Body of pancreas (tissue), 4 donors: ENCODE measurements at regions not wholly inside any gene's neighbourhood (a gene's known extent, or its start where the extent isn't known, plus 50 kb on each side); places are given as distances from the start of the nearest gene placed in this dataset.

Source experiments
- ATAC-seq: fragments of 150-250 bp; one replicate; pipeline ENCODE4 v1.9.1; 2016
- DNase-seq, 4 donors: peaks; one replicate each; pipeline ENCODE4 v3.0.0-alpha.2; 2019
- H3K27ac ChIP-seq, 4 donors: fragments of 200-600 bp; sonication (generic); 1 replicate in 3 of 4; 2 replicates in 1 of 4; pipeline versions ENCODE4 v1.5.1 to v1.6.1; 2016 to 2019; ENCODE audit warnings: mild to moderate bottlenecking in 1 of 4, mixed read lengths in 1 of 4, moderate library complexity in 1 of 4
- H3K27me3 ChIP-seq, 2 donors: fragments of 200-600 bp; sonication (generic); one replicate each; pipeline ENCODE4 v1.6.0; 2016; ENCODE audit warnings: mild to moderate bottlenecking in 1 of 2
- H3K36me3 ChIP-seq, 2 donors: fragments of 200-600 bp; sonication (generic); replicated peaks in 1 of 2; 2 replicates each; pipeline ENCODE4 v1.5.1; 2016; ENCODE audit warnings: low read depth in 2 of 2; ENCODE audit not compliant: insufficient read depth in 1 of 2
- H3K4me1 ChIP-seq: fragments of 200-600 bp; sonication (generic); one replicate; pipeline ENCODE4 v1.6.0; 2016
- H3K4me3 ChIP-seq, 2 donors: fragments of 200-600 bp; sonication (generic); 1 replicate in 1 of 2; 2 replicates in 1 of 2; pipeline ENCODE4 v1.5.1; 2016 to 2019
- H3K9me3 ChIP-seq, 3 donors: fragments of 200-600 bp; sonication (generic); 1 replicate in 2 of 3; 2 replicates in 1 of 3; pipeline ENCODE4 v1.5.1; 2016
- POLR2A ChIP-seq, 3 donors: fragments of 450-650 bp; IDR thresholded peaks; one replicate each; pipeline ENCODE4 v1.6.1; 2016; ENCODE audit warnings: antibody characterized with exemption in 3 of 3, mild to moderate bottlenecking in 2 of 3
- WGBS, 2 donors: methylation state at CpG; one replicate each; pipeline ENCODE4 v1.1.5; 2017; 5-methylcytosine and 5-hydroxymethylcytosine counted together
- intact Hi-C: fragments of 100-400 bp; cut with DNase I; formaldehyde crosslinking; loops from one replicate; pipeline ENCODE4 v1.15.1; 2023
- TF ChIP-seq, protein P1 (sequence below), 7 experiments: fragments of 450-650 bp in 4 of 7; fragments of 200-600 bp in 3 of 7; sonication (generic) in 3 of 7; IDR thresholded peaks; one replicate each; pipeline ENCODE4 v1.5.1; 2016 to 2019; ENCODE audit warnings: antibody characterized with exemption in 7 of 7

GRCh38 chr5:116703941-116704340, 129.3 kb upstream of the SEMA6A start:
- H3K4me1 ChIP-seq, result no peaks in the 10 kb centered on the region
- H3K36me3 ChIP-seq, result no peaks in the 10 kb centered on the region
- no peak overlapping the region for H3K4me3 ChIP-seq
- no peaks in the 10 kb centered on the region for H3K27me3 ChIP-seq
- DNase-seq, result no peak
- H3K9me3 ChIP-seq, result no peaks in the 10 kb centered on the region
- WGBS, 2 donors, result 84 to 85% methylated on average over 5 of the region's 5 CpGs
- TF ChIP-seq, protein P1, sequence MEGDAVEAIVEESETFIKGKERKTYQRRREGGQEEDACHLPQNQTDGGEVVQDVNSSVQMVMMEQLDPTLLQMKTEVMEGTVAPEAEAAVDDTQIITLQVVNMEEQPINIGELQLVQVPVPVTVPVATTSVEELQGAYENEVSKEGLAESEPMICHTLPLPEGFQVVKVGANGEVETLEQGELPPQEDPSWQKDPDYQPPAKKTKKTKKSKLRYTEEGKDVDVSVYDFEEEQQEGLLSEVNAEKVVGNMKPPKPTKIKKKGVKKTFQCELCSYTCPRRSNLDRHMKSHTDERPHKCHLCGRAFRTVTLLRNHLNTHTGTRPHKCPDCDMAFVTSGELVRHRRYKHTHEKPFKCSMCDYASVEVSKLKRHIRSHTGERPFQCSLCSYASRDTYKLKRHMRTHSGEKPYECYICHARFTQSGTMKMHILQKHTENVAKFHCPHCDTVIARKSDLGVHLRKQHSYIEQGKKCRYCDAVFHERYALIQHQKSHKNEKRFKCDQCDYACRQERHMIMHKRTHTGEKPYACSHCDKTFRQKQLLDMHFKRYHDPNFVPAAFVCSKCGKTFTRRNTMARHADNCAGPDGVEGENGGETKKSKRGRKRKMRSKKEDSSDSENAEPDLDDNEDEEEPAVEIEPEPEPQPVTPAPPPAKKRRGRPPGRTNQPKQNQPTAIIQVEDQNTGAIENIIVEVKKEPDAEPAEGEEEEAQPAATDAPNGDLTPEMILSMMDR (IDR thresholded peaks at IDR 0.05), result no peak
- TF ChIP-seq POLR2A (IDR thresholded peaks at IDR 0.05), result no peak
- H3K27ac ChIP-seq, result no peak overlapping the region
- ATAC-seq, result no peak
- intact Hi-C loops, result no loop called here

- H3K9me3 ChIP-seq, result no peaks in the 10 kb centered on the region
- no peak for TF ChIP-seq POLR2A (IDR thresholded peaks at IDR 0.05)
- TF ChIP-seq, protein P1 (IDR thresholded peaks at IDR 0.05), result no peak
- H3K4me3 ChIP-seq, result no peak overlapping the region
- H3K27ac ChIP-seq, result no peak overlapping the region
- no peaks in the 10 kb centered on the region for H3K4me1 ChIP-seq
- ATAC-seq (no peak), DNase-seq (no peak)
- H3K27me3 ChIP-seq, result no peaks in the 10 kb centered on the region
- intact Hi-C loops, result no loop called here
- WGBS, 2 donors, result 75 to 85% methylated on average over 4 of the region's 4 CpGs
- no peaks in the 10 kb centered on the region for H3K36me3 ChIP-seq
These were observed 128.7 kb upstream of the SEMA6A start for GRCh38 chr5:116703328-116703727.

DNA sequence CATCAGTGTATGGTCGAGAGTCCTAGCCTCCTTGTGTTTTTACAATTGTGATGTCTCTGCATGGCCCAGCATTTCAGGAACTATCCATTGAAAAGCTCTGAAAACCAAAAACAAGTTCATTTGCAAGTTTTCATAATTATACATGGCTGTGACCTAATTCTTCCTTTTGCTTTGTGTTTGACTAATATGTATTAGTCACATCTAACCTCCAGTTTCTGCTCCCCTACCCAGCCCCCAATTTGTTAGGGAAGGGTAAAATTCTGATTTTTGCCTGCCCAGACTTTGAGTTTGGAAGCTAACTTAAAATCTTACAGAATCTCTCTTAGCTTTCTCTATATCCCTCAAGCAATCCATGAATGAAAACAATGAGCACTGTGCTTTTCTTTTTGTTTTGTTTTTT, 128.2 kb upstream of the SEMA6A start:
- Histone ChIP-seq H3K36me3 (no peaks in the 10 kb centered on the region), H3K27me3 (no peaks in the 10 kb centered on the region), H3K4me1 (no peaks in the 10 kb centered on the region), H3K4me3 (no peak overlapping the region), H3K27ac (no peak overlapping the region), H3K9me3 (no peaks in the 10 kb centered on the region)
- DNase-seq (no peak), ATAC-seq (no peak)
- 44 to 69% methylated on average over 1 of the region's 1 CpG for WGBS, 2 donors
- intact Hi-C loops, result no loop called here
- TF ChIP-seq, protein P1 (IDR thresholded peaks at IDR 0.05), result no peak
- no peak for TF ChIP-seq POLR2A (IDR thresholded peaks at IDR 0.05)

DNA sequence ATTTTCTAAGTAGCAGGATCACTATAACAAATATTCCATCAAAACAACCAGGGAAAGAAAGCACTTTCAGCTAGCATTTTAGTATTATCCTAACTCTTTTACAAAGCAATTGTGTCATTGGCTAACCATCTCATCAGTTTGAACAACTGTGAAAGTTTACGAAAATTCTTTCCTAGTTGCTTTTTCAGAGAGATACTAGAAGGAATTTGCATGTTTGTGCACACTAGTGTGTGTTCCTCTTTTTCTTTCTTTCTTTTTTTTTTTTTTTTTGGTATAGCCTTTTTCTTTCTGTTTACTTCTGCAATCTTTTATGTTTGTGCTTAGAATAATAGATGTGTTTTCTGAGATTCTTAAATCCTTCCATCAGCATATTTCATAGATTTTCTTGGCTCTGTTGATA, 124.7 kb upstream of the SEMA6A start:
- Histone ChIP-seq H3K4me1 (no peaks in the 10 kb centered on the region), H3K9me3 (no peaks in the 10 kb centered on the region), H3K36me3 (no peaks in the 10 kb centered on the region), H3K27ac (no peak overlapping the region), H3K27me3 (no peaks in the 10 kb centered on the region), H3K4me3 (no peak overlapping the region)
- TF ChIP-seq POLR2A (IDR thresholded peaks at IDR 0.05), result no peak
- intact Hi-C loops, result no loop called here
- no peak for DNase-seq
- ATAC-seq, result no peak
- 38 to 50% methylated on average over 1 of the region's 1 CpG for WGBS, 2 donors

DNA sequence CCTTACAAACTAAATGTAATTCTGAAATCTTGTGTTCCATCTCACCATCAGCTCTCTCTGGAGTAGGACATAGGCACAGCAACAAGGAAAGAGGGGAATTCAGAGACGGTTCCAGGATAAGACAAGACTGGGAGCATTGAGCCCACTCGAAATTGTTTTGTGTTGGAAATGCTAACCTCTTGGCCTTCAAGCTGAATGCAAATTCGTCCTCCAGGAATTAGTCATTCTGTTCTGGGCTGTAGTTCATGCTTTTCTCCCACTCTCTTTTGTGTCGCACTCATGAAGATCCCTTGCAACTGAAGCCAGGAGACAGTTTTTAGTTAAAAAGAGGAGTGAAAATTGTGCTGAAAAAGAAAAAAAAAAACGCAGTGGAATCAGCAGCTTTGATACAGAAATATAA, 121.7 kb upstream of the SEMA6A start:
- Histone ChIP-seq H3K36me3 (no peaks in the 10 kb centered on the region), H3K27ac (no peak overlapping the region), H3K4me1 (no peaks in the 10 kb centered on the region), H3K4me3 (no peak overlapping the region), H3K9me3 (no peaks in the 10 kb centered on the region), H3K27me3 (no peaks in the 10 kb centered on the region)
- WGBS, 2 donors, result 35 to 42% methylated on average over 5 of the region's 5 CpGs
- ATAC-seq, result no peak
- intact Hi-C loops, result no loop called here
- TF ChIP-seq, protein P1 (IDR thresholded peaks at IDR 0.05), result no peak
- no peak for TF ChIP-seq POLR2A (IDR thresholded peaks at IDR 0.05)
- no peak for DNase-seq
